ENCODE measurements at regions not wholly inside any gene's neighbourhood (a gene's known extent, or its start where the extent isn't known, plus 50 kb on each side); places are given as distances from the start of the nearest gene placed in this dataset.
A peak's percentile ranks its signal among the peaks of the same experiment; 100 is the strongest.
"Not testable (repeated sequence)": the region's sequence is repeated elsewhere in the genome, so short reads cannot be mapped to it uniquely, and the experiment has no call there.

- no peak for DNase-seq (ENCODE audit: low read depth)
Observed at GRCh38 chr13:54591540-54591939, 1562.9 kb downstream of the OLFM4 start.

DNA sequence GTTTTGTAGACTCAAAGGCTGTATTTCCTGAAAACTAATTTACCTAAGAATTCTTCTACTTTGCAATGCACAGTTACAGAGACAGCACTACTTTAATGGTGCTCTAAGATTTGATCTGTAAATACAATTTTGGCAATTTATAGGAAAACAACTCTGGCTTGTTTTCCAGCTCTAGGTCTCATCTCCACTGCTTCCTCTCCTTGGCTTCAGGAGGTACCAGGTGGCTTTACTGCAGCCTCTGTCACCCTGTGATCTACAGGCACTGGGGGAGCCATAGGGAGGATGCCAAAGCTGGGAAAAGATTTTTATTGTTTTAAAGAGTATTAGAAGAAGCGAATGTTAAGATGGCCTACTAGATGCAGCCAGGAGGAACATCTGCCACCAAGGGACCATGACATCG lies 1563.6 kb downstream of the OLFM4 start:
- DNase-seq (ENCODE audit: low read depth): no peak

DNA sequence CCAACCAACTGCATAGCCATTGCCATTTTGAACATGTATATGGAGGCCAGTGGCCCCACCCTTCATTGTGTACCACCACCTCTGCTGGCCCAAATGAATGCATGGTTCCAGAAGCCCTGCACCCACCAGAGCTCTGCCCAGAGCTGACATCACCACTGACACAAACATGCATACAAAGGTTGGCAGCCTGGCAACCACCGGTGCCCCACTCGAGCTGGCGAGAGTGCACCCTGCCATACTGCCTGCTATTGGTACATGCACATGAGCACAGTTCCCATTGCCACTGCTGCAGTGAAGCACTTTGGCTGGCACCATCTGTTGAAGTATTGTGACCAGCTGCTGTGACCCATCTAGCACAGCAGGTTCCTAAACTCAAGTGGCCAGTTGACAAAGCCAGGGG lies 1564.9 kb downstream of the OLFM4 start:
- no peak for DNase-seq (ENCODE audit: low read depth)

DNA sequence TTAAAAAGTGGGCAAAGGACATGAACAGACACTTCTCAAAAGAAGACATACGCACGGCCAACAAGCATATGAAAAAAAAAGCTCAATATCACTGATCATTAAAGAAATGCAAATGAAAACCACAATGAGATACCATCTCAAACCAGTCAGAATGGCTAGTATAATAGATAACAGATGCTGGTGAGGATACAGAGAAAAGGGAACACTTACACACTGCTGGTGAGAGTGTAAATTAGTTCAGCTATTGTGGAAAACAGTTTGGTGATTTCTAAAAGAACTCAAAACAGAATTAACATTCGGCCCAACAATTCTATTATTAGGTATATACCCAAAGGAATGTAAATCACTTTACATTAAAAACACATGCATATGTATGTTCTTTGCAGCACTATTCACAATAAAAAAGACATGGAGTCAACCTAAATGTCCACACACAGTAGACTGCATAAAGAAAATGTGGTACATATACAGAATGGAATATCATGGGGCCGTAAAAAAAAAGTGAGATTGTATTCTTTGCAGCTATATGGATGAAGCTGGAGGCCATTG lies 1569.0 kb downstream of the OLFM4 start:
- DNase-seq (ENCODE audit: low read depth): no peak

DNA sequence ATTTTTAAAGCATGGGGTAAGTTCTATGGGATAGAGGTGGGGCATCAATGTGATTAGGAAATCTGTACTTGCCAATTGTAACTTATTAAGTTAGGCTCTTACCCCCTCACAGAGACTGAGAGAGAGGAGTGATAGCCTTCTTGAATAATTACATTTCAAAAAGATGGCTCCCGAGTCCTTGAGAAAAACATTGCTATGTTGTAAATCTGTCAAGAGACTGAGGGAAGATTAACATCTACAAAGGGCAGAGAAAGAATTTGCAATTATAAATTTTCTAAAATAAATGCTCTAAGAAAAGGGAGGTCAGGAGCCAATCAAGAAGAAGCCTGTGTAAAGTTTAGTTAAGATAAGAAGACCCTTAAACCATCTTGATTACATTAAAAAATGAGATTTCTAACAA lies 1570.8 kb downstream of the OLFM4 start:
- no peak for DNase-seq (ENCODE audit: low read depth)

- DNase-seq (ENCODE audit: low read depth): no peak
Observed at GRCh38 chr13:54606944-54607343, 1578.3 kb downstream of the OLFM4 start.

- DNase-seq (ENCODE audit: low read depth): no peak
Observed at GRCh38 chr13:54607421-54607820, 1578.8 kb downstream of the OLFM4 start.

- DNase-seq (ENCODE audit: low read depth): no peak
Observed at GRCh38 chr13:54611390-54611789, 1582.8 kb downstream of the OLFM4 start.

DNA sequence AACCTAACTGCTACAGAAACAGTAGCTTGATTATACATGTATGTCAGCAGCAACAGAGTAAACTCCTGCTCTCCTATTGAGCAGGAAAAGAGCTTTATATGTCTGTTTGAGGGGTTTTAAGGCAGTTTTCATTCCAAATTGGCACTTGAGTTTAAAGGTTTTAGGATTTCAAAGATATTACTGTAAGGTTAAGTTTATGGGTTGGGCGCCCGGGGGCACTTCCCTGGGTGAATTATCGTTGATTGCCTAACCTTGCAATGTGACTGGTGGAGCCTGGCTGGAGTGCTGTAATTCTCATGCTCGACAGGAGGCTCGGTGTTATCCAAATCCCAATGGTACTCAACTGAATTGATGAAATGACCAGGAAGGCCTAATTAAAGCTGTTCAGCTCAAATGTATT lies 1586.1 kb downstream of the OLFM4 start:
- DNase-seq (ENCODE audit: low read depth): no peak

DNA sequence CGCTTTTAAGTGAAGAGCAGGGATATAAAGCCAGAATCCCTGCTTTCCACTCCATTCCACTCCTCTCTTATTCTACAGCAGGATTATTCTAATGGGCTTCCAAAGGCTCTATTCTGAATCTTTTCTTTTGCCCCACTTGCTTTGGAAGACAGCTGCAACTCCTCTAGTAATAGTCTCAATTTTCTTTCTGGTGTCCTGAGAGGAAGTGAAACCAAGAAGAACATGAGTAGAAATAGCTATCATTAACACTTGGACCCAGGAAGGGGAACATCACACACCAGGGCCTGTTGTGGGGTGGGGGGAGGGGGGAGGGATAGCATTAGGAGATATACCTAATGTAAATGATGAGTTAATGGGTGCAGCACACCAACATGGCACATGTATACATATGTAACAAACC lies 1597.9 kb downstream of the OLFM4 start:
- not testable (repeated sequence) for DNase-seq (ENCODE audit: low read depth)

DNA sequence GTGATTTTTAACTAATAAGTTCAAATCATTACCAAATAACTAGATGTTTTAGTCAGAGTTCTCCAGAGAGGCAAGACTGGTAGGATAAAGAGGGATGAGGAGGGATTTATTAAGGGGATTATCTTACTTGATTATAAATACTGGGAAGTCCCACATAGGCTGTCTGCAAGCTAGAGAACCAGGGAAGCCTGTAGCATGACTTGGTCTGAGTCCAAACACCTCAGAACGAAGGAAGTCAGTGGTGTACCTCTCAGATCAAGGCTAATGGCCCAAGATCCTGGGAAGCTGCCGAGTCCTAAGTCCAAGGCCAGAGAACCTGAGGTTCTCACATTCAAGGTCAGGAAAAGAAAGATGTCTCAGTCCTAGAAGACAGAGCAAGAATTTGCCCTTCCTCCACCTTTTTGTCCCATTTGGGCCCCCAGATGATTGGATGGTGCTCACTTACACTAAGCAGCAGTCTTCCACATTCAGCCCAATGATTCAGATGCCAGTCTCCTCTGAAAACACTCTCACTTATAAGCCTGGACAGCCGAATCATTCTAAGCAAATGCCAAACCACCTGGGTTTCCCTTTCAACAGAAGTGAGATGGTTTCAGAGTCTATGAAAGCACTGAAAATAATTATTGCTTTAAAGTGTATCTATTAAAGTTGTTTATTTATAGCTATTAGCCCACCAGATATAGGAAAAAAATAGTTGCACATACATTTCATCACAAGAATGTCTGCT lies 1599.2 kb downstream of the OLFM4 start:
- DNase-seq (ENCODE audit: low read depth): no peak

DNA sequence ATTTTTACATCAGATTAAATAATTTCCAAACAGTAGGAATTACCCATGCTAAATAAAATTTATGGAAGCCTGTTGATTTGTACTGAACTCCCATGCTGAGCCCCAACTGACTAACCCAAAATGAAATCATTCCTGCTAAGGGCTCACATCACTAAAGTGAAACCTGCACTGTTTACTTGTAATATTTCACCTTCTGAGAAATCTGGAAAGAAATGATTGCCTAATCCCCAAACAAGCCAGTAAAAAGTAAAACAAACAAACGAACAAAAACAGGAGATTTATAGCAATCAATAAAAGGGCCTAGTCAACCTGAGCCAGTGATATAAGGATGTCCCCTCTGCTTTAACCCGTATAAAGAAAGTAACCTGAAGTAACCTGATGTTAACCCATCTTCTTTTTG lies 1599.8 kb downstream of the OLFM4 start:
- DNase-seq (ENCODE audit: low read depth): no peak

DNA sequence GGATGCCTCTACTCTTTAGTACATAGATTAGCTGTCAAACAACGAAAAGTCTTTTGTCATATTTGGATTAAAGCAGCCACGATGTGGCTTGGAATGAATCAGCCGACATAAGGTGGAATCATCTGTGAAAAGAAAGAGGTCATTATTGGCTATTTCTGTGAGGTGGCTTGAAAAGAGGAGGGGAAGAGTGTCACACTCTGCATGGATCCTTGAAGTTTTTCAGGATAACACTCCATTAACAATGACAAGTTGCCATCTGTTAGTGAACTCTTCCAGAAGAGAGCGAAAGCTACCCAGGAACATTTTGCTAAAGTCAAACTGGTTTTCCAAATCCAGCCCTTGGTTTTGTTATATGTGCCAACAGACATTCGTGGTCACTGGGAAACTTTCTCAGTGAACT lies 1604.8 kb downstream of the OLFM4 start:
- DNase-seq (ENCODE audit: low read depth): no peak

- DNase-seq (ENCODE audit: low read depth): no peak
Observed at GRCh38 chr13:54636231-54636630, 1607.6 kb downstream of the OLFM4 start.

GRCh38 chr13:54637366-54637765 lies 1608.8 kb downstream of the OLFM4 start:
- peak; percentile 10 for DNase-seq (ENCODE audit: low read depth)

GRCh38 chr13:54640719-54641118 lies 1612.1 kb downstream of the OLFM4 start:
- no peak for DNase-seq (ENCODE audit: low read depth)

DNA sequence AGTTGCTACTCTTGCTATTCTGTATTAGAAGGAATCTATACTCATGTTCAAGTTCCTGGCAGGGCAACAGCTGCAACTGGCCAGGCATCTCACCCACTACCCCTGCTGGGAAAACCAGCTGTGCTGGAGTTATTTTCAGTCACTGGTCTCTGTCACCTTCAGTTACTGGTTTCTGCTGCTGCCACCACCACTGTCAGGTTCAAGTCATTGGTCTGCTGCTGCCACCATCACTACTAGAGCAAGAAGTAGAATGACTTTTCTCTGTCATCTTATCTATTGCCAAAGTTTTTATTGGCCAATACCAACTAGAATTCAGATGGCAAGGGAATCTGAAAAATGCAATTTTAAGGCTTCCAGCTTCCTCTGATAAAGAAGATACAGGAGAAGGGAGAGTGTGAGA lies 1615.2 kb downstream of the OLFM4 start:
- DNase-seq (ENCODE audit: low read depth): no peak

- no peak for DNase-seq (ENCODE audit: low read depth)
Observed at GRCh38 chr13:54647275-54647674, 1618.7 kb downstream of the OLFM4 start.

- no peak for DNase-seq (ENCODE audit: low read depth)
Observed at GRCh38 chr13:54657588-54657987, 1629.0 kb downstream of the OLFM4 start.

GRCh38 chr13:54658771-54659170 lies 1630.2 kb downstream of the OLFM4 start:
- DNase-seq (ENCODE audit: low read depth): no peak

GRCh38 chr13:54660277-54660676 lies 1631.7 kb downstream of the OLFM4 start:
- DNase-seq (ENCODE audit: low read depth): no peak

- DNase-seq (ENCODE audit: low read depth): no peak
Observed at GRCh38 chr13:54676526-54677113, 1648.0 kb downstream of the OLFM4 start.

DNA sequence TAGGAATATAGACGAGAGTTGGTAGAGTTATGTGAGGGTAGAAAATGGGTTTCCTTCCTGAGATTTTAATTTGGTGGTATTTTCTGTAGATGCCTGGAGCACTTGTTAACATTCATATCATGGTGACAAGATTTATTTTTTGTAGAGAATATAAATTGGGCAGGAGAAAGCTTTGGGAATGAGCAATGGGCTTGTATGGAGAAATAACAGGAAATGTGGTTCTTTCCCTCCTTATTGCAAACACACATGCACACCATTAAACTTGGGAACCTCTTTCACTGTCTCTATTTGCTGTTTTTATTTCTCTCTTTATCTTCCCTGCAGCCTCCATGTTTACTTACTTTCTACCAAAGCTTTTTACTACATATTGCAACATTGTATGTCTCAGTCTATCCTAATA lies 1653.6 kb downstream of the OLFM4 start:
- DNase-seq (ENCODE audit: low read depth): no peak

- DNase-seq (ENCODE audit: low read depth): no peak
Observed at GRCh38 chr13:54687173-54687572, 1658.6 kb downstream of the OLFM4 start.
